D721Med (cell line): ENCODE measurements at regions not wholly inside any gene's neighbourhood (a gene's known extent, or its start where the extent isn't known, plus 50 kb on each side); places are given as distances from the start of the nearest gene placed in this dataset.

Experiments
- DNase-seq: peaks from one replicate; pipeline ENCODE4 v3.0.0; 2011; ENCODE audit warnings: low spot score; ENCODE audit not compliant: insufficient read length
- FAIRE-seq: peaks from 2 replicates; lab custom pipeline; 2011; peaks lifted over from hg19 to GRCh38; lab: Jason Lieb, UNC
- CTCF ChIP-seq: IDR thresholded peaks from 2 replicates; pipeline ENCODE4 v1.5.1; 2012; ENCODE audit warnings: mild to moderate bottlenecking, control low read depth; ENCODE audit not compliant: insufficient read depth; ENCODE audit errors: missing control alignments

GRCh38 chr1:25006770-25007169, 76.7 kb upstream of the RUNX3 start:
- DNase-seq (no peak), FAIRE-seq (no peak)

GRCh38 chr1:25004355-25004754, 74.3 kb upstream of the RUNX3 start:
- DNase-seq (no peak), FAIRE-seq (no peak)
- TF ChIP-seq CTCF, result no peak

More at GRCh38 chr1:25006770-25007169, 76.7 kb upstream of the RUNX3 start:
- TF ChIP-seq CTCF, result no peak

- DNase-seq (no peak), FAIRE-seq (no peak)
- no peak for TF ChIP-seq CTCF
Observed at GRCh38 chr1:25003457-25004190, 73.5 kb upstream of the RUNX3 start.

GRCh38 chr1:25003000-25003399, 72.9 kb upstream of the RUNX3 start:
- DNase-seq, result no peak
- no peak for TF ChIP-seq CTCF
- FAIRE-seq, result no peak

- no peak for TF ChIP-seq CTCF
- FAIRE-seq, result no peak
- no peak for DNase-seq
Observed at GRCh38 chr1:25001125-25001915, 71.2 kb upstream of the RUNX3 start.

GRCh38 chr1:24999906-25000305, 69.8 kb upstream of the RUNX3 start:
- no peak for TF ChIP-seq CTCF
- no peak for FAIRE-seq
- DNase-seq, result no peak

GRCh38 chr1:24999426-24999825, 69.3 kb upstream of the RUNX3 start:
- no peak for DNase-seq
- TF ChIP-seq CTCF, result no peak
- FAIRE-seq, result no peak
